ENCODE measurements at regions not wholly inside any gene's neighbourhood (a gene's known extent, or its start where the extent isn't known, plus 50 kb on each side); places are given as distances from the start of the nearest gene placed in this dataset.
"Not testable (repeated sequence)": the region's sequence is repeated elsewhere in the genome, so short reads cannot be mapped to it uniquely, and the experiment has no call there.

DNA sequence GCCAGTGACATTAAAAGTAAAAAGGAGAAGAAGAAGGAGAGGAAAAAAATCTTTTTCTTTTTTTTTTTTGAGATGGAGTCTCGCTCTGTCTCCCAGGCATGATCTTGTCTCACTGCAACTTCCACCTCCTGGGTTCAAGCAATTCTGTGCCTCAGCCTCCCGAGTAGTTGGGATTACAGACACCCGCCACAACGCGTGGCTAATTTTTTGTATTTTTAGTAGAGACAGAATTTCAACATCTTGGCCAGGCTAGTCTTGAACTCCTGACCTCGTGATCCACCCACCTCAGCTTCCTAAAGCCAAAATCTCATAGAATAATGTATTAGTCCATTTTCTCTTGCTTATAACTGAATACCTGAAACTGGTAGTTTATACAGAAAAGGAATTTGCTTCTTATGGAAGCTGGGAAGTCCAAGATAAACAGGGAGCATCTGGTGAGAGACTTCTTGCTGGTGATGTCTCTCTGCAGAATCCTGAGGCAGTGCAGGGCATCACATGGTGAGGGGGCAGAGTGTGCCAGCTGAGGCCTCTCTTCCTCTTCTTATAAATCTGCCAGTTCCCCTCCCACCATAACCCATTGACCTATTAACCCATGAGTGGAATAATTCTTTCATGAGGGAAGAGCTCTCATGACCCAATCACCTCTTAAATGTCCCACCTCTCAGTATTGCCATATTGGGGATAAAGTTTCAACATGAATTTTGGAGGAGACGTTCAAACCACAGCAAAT is 466.3 kb downstream of the GADD45G start:
- DNase-seq = no peak
- TF ChIP-seq GATA1 (IDR thresholded peaks at IDR 0.05; ENCODE audit: low read depth, low read length) (no peak), POLR2A (IDR thresholded peaks at IDR 0.05; ENCODE audit: low read length) (no peak)

GRCh38 chr9:90073186-90073945 is 468.6 kb downstream of the GADD45G start:
- TF ChIP-seq POLR2A (IDR thresholded peaks at IDR 0.05; ENCODE audit: low read length) = no peak
- TF ChIP-seq GATA1 (IDR thresholded peaks at IDR 0.05; ENCODE audit: low read depth, low read length) = no peak
- DNase-seq = no peak

DNA sequence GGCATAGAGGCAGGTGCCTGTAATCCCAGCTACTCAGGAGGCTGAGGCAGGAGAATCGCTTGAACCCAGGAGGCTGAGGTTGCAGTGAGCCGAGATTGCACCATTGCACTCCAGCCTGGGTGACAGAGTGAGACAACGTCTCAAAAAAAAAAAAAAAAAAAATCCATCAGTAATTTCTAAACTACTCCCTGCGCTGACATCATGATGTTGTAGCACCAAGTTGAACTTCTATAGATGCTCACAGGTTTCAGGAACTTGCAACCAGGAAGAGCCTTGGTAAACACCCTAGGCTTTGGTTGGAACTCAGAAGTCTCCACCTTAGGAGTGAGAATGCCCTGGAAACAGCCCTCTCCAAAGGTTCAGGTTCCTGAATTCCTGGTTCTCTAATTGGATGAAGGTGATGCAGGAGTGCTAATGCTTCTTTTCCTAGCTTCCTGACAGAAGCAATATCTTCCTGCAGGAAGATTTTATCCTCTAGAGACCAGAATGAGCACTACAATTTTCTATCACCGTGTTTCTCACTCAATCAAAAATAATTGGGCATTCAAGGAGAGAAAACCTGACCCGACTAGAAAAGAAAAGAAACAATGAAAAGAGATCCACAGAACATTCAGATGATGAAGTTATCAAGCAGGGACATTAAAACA is 469.6 kb downstream of the GADD45G start:
- DNase-seq = no peak

DNA sequence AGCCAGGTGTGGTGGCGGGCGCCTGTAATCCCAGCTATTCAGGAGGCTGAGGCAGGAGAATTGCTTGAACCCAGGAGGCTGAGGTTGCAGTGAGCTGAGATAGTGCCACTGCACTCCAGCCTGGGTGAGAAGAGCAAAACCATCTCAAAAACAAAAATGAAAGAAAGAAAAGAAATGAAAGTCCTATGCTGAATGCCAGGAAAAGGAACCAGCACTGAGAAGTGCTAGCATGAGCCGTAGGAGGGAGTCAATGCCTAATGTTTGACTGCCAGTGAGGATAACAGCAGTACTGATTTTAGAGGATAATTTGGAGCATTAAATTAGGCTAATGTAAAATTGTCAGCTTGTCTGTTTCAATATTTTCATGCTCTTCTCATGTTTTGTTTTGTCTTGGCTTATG is 472.8 kb downstream of the GADD45G start:
- DNase-seq = not testable (repeated sequence)

More for the DNA sequence above, 469.6 kb downstream of the GADD45G start:
- no peak for TF ChIP-seq POLR2A (IDR thresholded peaks at IDR 0.05; ENCODE audit: low read length)
- TF ChIP-seq GATA1 (IDR thresholded peaks at IDR 0.05; ENCODE audit: low read depth, low read length) = no peak

DNA sequence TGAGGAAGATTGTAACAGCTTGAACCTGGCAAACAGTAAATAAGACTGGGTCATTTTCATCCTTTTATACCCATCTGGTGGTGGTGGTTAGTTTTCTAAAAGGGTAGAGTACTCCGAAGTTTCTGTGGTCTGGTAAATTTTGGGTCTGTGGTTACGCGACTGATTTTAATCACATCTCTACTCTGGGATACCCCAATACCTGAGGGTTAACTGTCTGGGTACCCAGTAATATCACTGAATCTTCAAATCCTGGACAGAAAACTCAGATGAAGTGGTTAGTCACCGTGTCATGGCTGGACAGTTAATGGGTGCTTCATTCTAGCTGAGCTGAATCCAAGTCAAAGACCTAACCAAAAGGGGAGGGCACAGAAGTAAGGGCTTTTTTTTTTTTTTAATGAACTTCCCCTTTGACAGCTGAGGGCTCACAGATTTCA is 474.2 kb downstream of the GADD45G start:
- TF ChIP-seq GATA1 (IDR thresholded peaks at IDR 0.05; ENCODE audit: low read depth, low read length) (no peak), POLR2A (IDR thresholded peaks at IDR 0.05; ENCODE audit: low read length) (no peak)
- no peak for DNase-seq

DNA sequence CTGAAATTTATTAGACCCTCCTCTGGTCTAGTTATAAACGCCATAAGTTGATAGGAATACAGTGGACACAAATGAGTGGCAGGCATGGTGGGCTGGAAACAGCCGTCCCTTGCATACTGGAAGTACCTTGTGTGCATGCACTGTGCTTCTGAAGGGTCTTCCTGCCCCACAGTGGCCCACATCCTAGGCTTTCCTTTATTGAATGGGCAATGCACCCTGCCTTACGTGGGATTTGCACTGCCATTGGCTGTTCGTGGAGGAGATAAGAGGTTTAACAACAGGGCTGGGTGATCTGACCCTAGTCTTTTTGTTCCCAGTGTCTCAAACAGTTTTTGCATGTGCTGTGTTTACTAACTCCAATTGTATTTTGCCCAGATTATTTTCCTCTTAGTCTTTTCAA is 480.8 kb downstream of the GADD45G start:
- TF ChIP-seq POLR2A (IDR thresholded peaks at IDR 0.05; ENCODE audit: low read length) (no peak), GATA1 (IDR thresholded peaks at IDR 0.05; ENCODE audit: low read depth, low read length) (no peak)

DNA sequence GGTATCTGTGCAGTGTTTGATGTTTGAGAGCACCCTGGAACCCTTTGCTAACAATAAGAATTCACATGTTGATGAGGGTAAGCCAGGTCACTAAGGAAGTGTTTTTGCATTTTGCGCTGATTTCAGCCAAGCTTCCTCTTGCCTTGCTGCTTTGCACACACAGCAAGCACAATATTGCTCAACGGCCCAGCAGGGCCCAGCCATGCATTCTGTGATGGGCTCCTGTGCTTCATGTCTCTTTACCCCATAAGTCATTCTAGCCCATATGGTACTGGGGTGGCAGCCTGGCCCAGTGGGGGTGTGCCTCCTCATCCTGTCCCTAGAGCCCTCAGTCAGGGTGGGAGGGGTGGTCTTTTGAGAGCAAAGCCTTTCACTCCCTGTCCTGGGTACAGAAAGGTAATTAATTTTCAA is 481.3 kb downstream of the GADD45G start:
- DNase-seq = no peak
- TF ChIP-seq POLR2A (IDR thresholded peaks at IDR 0.05; ENCODE audit: low read length) = no peak
- TF ChIP-seq GATA1 (IDR thresholded peaks at IDR 0.05; ENCODE audit: low read depth, low read length) = no peak

More for the DNA sequence above, 480.8 kb downstream of the GADD45G start:
- DNase-seq = no peak

- TF ChIP-seq POLR2A (IDR thresholded peaks at IDR 0.05; ENCODE audit: low read length) (no peak), GATA1 (IDR thresholded peaks at IDR 0.05; ENCODE audit: low read depth, low read length) (no peak)
Observed at GRCh38 chr9:90088434-90088833, 483.6 kb downstream of the GADD45G start.

DNA sequence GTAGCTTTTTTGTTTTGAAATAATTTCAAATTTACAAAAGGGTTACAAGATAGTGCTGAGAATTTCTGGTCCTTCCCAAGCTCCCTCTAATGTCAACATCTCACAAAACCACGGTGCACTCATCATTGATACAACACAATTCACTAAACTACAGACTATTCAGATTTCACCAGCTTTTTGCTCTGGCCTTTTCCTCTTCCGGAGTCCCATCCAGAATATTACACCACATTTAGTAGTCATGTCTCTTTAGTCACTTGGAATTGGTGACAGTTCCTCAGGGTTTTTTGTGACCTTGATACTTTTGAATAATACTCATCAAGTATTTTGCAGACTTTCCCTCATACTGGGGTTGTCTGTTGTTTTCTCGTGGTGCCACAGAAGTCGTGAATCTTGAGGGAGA is 484.0 kb downstream of the GADD45G start:
- TF ChIP-seq GATA1 (IDR thresholded peaks at IDR 0.05; ENCODE audit: low read depth, low read length) = no peak
- no peak for TF ChIP-seq POLR2A (IDR thresholded peaks at IDR 0.05; ENCODE audit: low read length)
- no peak for DNase-seq

More at GRCh38 chr9:90088434-90088833, 483.6 kb downstream of the GADD45G start:
- DNase-seq = no peak

GRCh38 chr9:90090997-90091396 is 486.2 kb downstream of the GADD45G start:
- TF ChIP-seq POLR2A (IDR thresholded peaks at IDR 0.05; ENCODE audit: low read length) (no peak), GATA1 (IDR thresholded peaks at IDR 0.05; ENCODE audit: low read depth, low read length) (no peak)
- DNase-seq = no peak

- TF ChIP-seq POLR2A (IDR thresholded peaks at IDR 0.05; ENCODE audit: low read length) (no peak), GATA1 (IDR thresholded peaks at IDR 0.05; ENCODE audit: low read depth, low read length) (no peak)
- DNase-seq = no peak
Observed at GRCh38 chr9:90092508-90092907, 487.7 kb downstream of the GADD45G start.

DNA sequence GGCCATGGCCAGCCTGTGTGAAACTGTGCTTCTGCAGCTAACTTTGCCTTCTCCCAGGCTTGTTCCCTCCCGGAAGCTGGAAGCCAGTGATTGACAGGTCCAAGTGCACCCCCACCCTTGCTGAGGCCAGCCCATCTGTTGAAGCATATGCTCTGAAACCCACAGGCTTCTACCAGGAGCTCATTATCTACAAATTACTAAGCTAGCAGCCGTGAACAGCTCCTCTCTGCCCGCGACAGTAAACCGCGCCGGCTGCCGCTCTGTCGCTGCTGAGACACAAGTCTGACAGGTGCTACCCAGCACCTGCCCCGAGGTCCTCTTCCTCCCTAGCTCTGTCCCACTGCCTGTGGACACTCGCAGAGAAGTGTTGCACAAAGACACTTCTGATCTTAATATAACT is 490.9 kb downstream of the GADD45G start:
- TF ChIP-seq GATA1 (IDR thresholded peaks at IDR 0.05; ENCODE audit: low read depth, low read length) (no peak), POLR2A (IDR thresholded peaks at IDR 0.05; ENCODE audit: low read length) (no peak)
- DNase-seq = no peak

DNA sequence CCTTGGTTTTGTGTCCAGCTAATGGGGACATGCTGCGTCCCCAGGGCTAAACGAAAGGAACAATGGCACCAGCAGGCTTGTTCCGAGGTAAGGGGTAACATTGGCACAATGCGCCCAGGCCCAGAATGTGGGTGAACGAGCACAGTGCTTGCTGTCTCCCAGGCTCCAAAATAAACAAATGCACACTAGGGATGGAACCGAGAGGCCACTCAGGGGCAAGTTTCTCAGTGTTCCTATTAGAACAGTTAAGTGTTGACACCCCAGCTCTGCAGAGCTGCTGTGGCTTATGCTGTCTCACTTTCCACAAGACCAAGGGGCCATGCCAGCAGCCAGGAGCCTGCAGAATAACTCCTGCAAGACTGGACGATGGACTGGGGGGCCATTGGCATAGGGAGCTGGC is 492.4 kb downstream of the GADD45G start:
- TF ChIP-seq GATA1 (IDR thresholded peaks at IDR 0.05; ENCODE audit: low read depth, low read length) (no peak), POLR2A (IDR thresholded peaks at IDR 0.05; ENCODE audit: low read length) (no peak)
- DNase-seq = no peak

DNA sequence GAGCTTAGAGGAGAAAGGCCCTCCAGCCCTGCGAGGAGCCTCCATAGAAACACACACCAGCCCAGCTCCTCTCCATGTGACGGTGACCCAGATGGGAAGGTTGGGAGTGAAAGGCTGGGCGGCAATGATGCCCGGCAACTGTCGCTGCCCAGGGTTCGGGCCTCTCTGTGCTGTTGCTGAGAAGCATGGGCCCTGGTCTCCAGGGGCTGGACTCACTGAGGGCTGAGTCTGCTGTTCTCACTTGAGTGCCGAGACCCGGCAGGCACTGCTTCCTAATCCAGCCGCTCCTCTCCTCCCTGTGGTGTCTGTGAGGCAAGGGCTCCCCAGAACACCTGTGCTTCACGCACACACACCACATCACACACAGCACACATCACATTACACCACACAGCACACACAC is 493.6 kb downstream of the GADD45G start:
- no peak for DNase-seq
- no peak for TF ChIP-seq GATA1 (IDR thresholded peaks at IDR 0.05; ENCODE audit: low read depth, low read length)
- no peak for TF ChIP-seq POLR2A (IDR thresholded peaks at IDR 0.05; ENCODE audit: low read length)
